ENCODE measurements at regions not wholly inside any gene's neighbourhood (a gene's known extent, or its start where the extent isn't known, plus 50 kb on each side); places are given as distances from the start of the nearest gene placed in this dataset.

DNA sequence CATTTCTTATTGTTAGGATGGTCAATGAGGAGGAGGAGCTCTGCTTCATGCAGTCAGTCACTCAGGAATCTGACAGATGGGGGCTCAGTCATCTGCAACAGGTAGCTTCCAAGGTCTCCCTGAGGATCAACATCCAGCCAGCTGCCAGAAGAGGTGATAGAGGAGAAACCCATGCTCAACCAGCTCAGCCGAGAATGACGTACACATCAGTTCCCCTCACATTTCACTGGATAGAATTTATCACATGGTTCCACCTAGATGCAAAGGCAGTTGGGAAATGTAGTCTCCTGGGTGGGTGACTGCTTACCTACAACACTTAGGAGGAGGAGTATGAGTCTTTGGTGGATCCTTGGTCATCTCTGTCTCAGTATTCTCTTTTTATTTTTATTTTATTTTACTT, 144.5 kb downstream of the CEBPB start:
- TF ChIP-seq, protein P1, sequence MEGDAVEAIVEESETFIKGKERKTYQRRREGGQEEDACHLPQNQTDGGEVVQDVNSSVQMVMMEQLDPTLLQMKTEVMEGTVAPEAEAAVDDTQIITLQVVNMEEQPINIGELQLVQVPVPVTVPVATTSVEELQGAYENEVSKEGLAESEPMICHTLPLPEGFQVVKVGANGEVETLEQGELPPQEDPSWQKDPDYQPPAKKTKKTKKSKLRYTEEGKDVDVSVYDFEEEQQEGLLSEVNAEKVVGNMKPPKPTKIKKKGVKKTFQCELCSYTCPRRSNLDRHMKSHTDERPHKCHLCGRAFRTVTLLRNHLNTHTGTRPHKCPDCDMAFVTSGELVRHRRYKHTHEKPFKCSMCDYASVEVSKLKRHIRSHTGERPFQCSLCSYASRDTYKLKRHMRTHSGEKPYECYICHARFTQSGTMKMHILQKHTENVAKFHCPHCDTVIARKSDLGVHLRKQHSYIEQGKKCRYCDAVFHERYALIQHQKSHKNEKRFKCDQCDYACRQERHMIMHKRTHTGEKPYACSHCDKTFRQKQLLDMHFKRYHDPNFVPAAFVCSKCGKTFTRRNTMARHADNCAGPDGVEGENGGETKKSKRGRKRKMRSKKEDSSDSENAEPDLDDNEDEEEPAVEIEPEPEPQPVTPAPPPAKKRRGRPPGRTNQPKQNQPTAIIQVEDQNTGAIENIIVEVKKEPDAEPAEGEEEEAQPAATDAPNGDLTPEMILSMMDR (conservative IDR thresholded peaks at IDR 0.05) = no peak
- no peak for TF ChIP-seq EZH2 (IDR thresholded peaks at IDR 0.05; ENCODE audit: low read depth)

All from PC-9 (cell line).